Caco-2 (cell line): ENCODE measurements at regions not wholly inside any gene's neighbourhood (a gene's known extent, or its start where the extent isn't known, plus 50 kb on each side); places are given as distances from the start of the nearest gene placed in this dataset.

Source experiments
- BruUV-seq: library from RNA; stranded (reverse); fragments of 400-500 nt; replicated peaks from 2 replicates; lab custom pipeline; 2021; lab: Mats Ljungman, UMichigan
- CTCF ChIA-PET: fragments of 300-600 bp; sonication (Branson Sonifier 250); formaldehyde crosslinking; loops from one replicate; lab custom pipeline; 2022; ENCODE audit warnings: antibody characterized with exemption; lab: Charles Lee
- POLR2A ChIA-PET: fragments of 300-600 bp; sonication (Branson Sonifier 250); formaldehyde crosslinking; loops from one replicate; lab custom pipeline; 2022; ENCODE audit warnings: antibody characterized with exemption; lab: Charles Lee
- DNase-seq, 2 experiments: peaks; one replicate each; pipeline versions ENCODE4 v3.0.0 to v3.0.0-alpha.2; 2020 to 2022
- H3K27me3 ChIP-seq: replicated peaks from 2 replicates; pipeline ENCODE4 v1.6.0; 2011; ENCODE audit warnings: low read length; ENCODE audit not compliant: control insufficient read depth, insufficient read depth
- H3K36me3 ChIP-seq: 2 replicates; pipeline ENCODE4 v1.5.1; 2011; ENCODE audit warnings: low read length; ENCODE audit not compliant: control insufficient read depth, insufficient read depth
- H3K4me1 ChIP-seq: fragments of 250-450 bp; sonication (Bioruptor Pico); 2 replicates; pipeline ENCODE4 v1.5.1; 2020; ENCODE audit warnings: mild to moderate bottlenecking
- H3K4me3 ChIP-seq: 2 replicates; pipeline ENCODE4 v1.5.1; 2011; ENCODE audit warnings: low read depth, mild to moderate bottlenecking, control low read depth, low read length
- H3K9me3 ChIP-seq: fragments of 250-450 bp; sonication (Bioruptor Pico); 2 replicates; pipeline ENCODE4 v1.5.1; 2020; ENCODE audit warnings: mild to moderate bottlenecking, moderate library complexity
- H3K27ac Mint-ChIP-seq: one replicate; pipeline ENCODE4 v1.8.0; 2022; ENCODE audit warnings: mixed read lengths; ENCODE audit not compliant: unreplicated experiment
- H3K27me3 Mint-ChIP-seq: one replicate; pipeline ENCODE4 v1.8.0; 2022; ENCODE audit warnings: mixed read lengths; ENCODE audit not compliant: insufficient read depth, unreplicated experiment
- H3K36me3 Mint-ChIP-seq: one replicate; pipeline ENCODE4 v1.8.0; 2022; ENCODE audit warnings: mild to moderate bottlenecking, mixed read lengths; ENCODE audit not compliant: insufficient read depth, unreplicated experiment
- H3K4me1 Mint-ChIP-seq: one replicate; pipeline ENCODE4 v1.8.0; 2022; ENCODE audit warnings: low read depth, mixed read lengths; ENCODE audit not compliant: unreplicated experiment
- H3K4me3 Mint-ChIP-seq: one replicate; pipeline ENCODE4 v1.8.0; 2022; ENCODE audit warnings: mild to moderate bottlenecking, moderate library complexity, mixed read lengths; ENCODE audit not compliant: unreplicated experiment
- H3K9me3 Mint-ChIP-seq: one replicate; pipeline ENCODE4 v1.8.0; 2022; ENCODE audit warnings: mixed read lengths; ENCODE audit not compliant: unreplicated experiment
- CTCF ChIP-seq, 2 experiments: fragments of 200-600 bp in 1 of 2; IDR thresholded peaks; 1 replicate in 1 of 2; 2 replicates in 1 of 2; pipeline versions ENCODE4 v1.5.1 to v1.8.0; 2011 to 2022; ENCODE audit warnings: antibody characterized with exemption in 1 of 2, control low read depth in 1 of 2, inconsistent platforms in 1 of 2, low read depth in 1 of 2, low read length in 1 of 2, mild to moderate bottlenecking in 1 of 2, moderate library complexity in 1 of 2; ENCODE audit not compliant: insufficient read depth in 1 of 2, severe bottlenecking in 1 of 2, unreplicated experiment in 1 of 2
- intact Hi-C: fragments of 100-400 bp; cut with micrococcal nuclease; formaldehyde crosslinking; loops from one replicate; pipeline ENCODE4 v1.10.0; 2022; ENCODE audit not compliant: unreplicated experiment

- Mint-ChIP-seq H3K4me1 (no peaks in the 10 kb centered on the region), H3K27ac (no peak overlapping the region), H3K9me3 (no peaks in the 10 kb centered on the region), H3K4me3 (no peak overlapping the region), H3K36me3 (no peaks in the 10 kb centered on the region), H3K27me3 (peaks cover 9% of the 10 kb centered on the region)
- H3K4me1 ChIP-seq: no peaks in the 10 kb centered on the region
- no peak for TF ChIP-seq CTCF (IDR thresholded peaks at IDR 0.05; ENCODE audit: insufficient read depth in 1 of 2, low read depth in 1 of 2, low read length in 1 of 2, severe bottlenecking in 1 of 2, unreplicated experiment in 1 of 2)
- DNase-seq: no peak
- POLR2A ChIA-PET: no interaction called here
- CTCF ChIA-PET: no interaction called here
- no peaks in the 10 kb centered on the region for H3K36me3 ChIP-seq
- no peaks in the 10 kb centered on the region for H3K9me3 ChIP-seq
- no peaks in the 10 kb centered on the region for H3K27me3 ChIP-seq
- H3K4me3 ChIP-seq: no peak overlapping the region
- intact Hi-C loops: no loop called here
- no TSS peak for BruUV-seq
Observed at GRCh38 chrX:107304141-107304540, 97.7 kb downstream of the DNAAF6 start.

- Histone ChIP-seq H3K4me3 (no peak overlapping the region), H3K4me1 (no peaks in the 10 kb centered on the region), H3K36me3 (no peaks in the 10 kb centered on the region), H3K27me3 (no peaks in the 10 kb centered on the region), H3K9me3 (no peaks in the 10 kb centered on the region)
- intact Hi-C loops: no loop called here
- POLR2A ChIA-PET: no interaction called here
- DNase-seq: no peak
- H3K27ac Mint-ChIP-seq: no peak overlapping the region
- CTCF ChIA-PET: no interaction called here
- H3K4me3 Mint-ChIP-seq: no peak overlapping the region
- peaks cover 1% of the 10 kb centered on the region for H3K27me3 Mint-ChIP-seq
- no peaks in the 10 kb centered on the region for H3K4me1 Mint-ChIP-seq
- TF ChIP-seq CTCF (IDR thresholded peaks at IDR 0.05; ENCODE audit: insufficient read depth in 1 of 2, low read depth in 1 of 2, low read length in 1 of 2, severe bottlenecking in 1 of 2, unreplicated experiment in 1 of 2): no peak
- no peaks in the 10 kb centered on the region for H3K9me3 Mint-ChIP-seq
- no peaks in the 10 kb centered on the region for H3K36me3 Mint-ChIP-seq
- no TSS peak for BruUV-seq
Observed at GRCh38 chrX:107323786-107324492, 117.5 kb downstream of the DNAAF6 start.

- H3K4me3 ChIP-seq: no peak overlapping the region
- H3K4me1 ChIP-seq: no peaks in the 10 kb centered on the region
- no peak for TF ChIP-seq CTCF (IDR thresholded peaks at IDR 0.05; ENCODE audit: insufficient read depth in 1 of 2, low read depth in 1 of 2, low read length in 1 of 2, severe bottlenecking in 1 of 2, unreplicated experiment in 1 of 2)
- CTCF ChIA-PET: interaction anchor here (1.4 kb wide), 1 partner anchor 299 kb away, joined by 3 read pairs; no protein-coding TSS in a partner anchor
- H3K27me3 ChIP-seq: no peaks in the 10 kb centered on the region
- POLR2A ChIA-PET: no interaction called here
- intact Hi-C loops: loop anchor here (1.0 kb wide), 1 partner anchor 325 kb away; no protein-coding TSS in a partner anchor
- peak; percentile 49 to 59 for DNase-seq
- Mint-ChIP-seq H3K36me3 (no peaks in the 10 kb centered on the region), H3K27me3 (peaks cover 3% of the 10 kb centered on the region), H3K27ac (no peak overlapping the region), H3K4me3 (no peak overlapping the region), H3K9me3 (no peaks in the 10 kb centered on the region), H3K4me1 (no peaks in the 10 kb centered on the region)
- H3K9me3 ChIP-seq: no peaks in the 10 kb centered on the region
- no peaks in the 10 kb centered on the region for H3K36me3 ChIP-seq
- no TSS peak for BruUV-seq
Observed at GRCh38 chrX:107324493-107325310, 118.3 kb downstream of the DNAAF6 start.
